ENCODE measurements at regions not wholly inside any gene's neighbourhood (a gene's known extent, or its start where the extent isn't known, plus 50 kb on each side); places are given as distances from the start of the nearest gene placed in this dataset.

DNA sequence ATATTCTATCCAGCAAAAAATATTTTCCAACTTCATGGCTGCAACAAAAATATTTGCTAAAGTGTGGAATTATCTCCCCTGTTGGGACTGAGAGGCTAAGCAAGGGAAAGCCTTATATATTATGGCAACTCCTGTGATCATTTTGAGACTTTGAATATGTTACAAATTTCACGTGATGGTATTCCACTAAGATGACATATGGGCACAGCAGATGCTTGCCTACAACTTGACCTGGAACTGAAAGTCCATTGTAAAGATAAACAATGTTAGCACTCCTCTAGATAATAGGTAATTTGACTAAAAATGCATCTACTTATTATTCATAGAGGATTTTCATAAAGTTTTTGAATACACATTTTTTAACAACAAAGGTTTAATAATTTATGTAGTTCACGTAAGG, 1141.5 kb upstream of the CDH6 start:
- H2BK120ac ChIP-seq (ENCODE audit: low read depth, low read length) = no peak overlapping the region
- H3K9me3 ChIP-seq (ENCODE audit: control insufficient read depth, low read length) = peaks cover 5% of the 10 kb centered on the region
- H2BK5ac ChIP-seq (ENCODE audit: low read depth, low read length, poor library complexity, severe bottlenecking) = no peak overlapping the region
- H4K8ac ChIP-seq (ENCODE audit: low read length) = no peak overlapping the region
- no peak for DNase-seq
- no peak overlapping the region for H2AFZ ChIP-seq (ENCODE audit: low read depth, low read length)
- no peak overlapping the region for H2AK5ac ChIP-seq (ENCODE audit: low read length, severe bottlenecking)
- H3K9ac ChIP-seq (ENCODE audit: low read length) = no peak overlapping the region
- H3K14ac ChIP-seq (ENCODE audit: low read length in 2 of 2) = no peak overlapping the region
- H3K27ac ChIP-seq (ENCODE audit: low read length, poor library complexity, severe bottlenecking) = no peak overlapping the region
- H3K79me1 ChIP-seq (replicated peaks; ENCODE audit: low read length, poor library complexity, severe bottlenecking) = no peaks in the 10 kb centered on the region
- no peak overlapping the region for H2BK15ac ChIP-seq (ENCODE audit: low read depth, poor library complexity, severe bottlenecking)
- H4K91ac ChIP-seq (ENCODE audit: low read length) = no peak overlapping the region
- no peak overlapping the region for H3K4me2 ChIP-seq (ENCODE audit: low read length, poor library complexity, severe bottlenecking)
- H3K27me3 ChIP-seq (ENCODE audit: control insufficient read depth in 1 of 2, insufficient read depth in 1 of 2, low read length in 2 of 2) = no peaks in the 10 kb centered on the region
- H2BK12ac ChIP-seq (ENCODE audit: low read length in 2 of 2) = no peak overlapping the region
- H3K4me1 ChIP-seq (ENCODE audit: control insufficient read depth, insufficient read depth, low read depth, low read length) = peaks cover 1% of the 10 kb centered on the region
- WGBS = no CpG with 5 or more reads among the region's 2 CpGs
- H3K4me3 ChIP-seq (ENCODE audit: insufficient read depth in 1 of 2, low read depth in 1 of 2, low read length in 2 of 2) = no peak overlapping the region
- no peak overlapping the region for H3K23ac ChIP-seq (ENCODE audit: low read length in 2 of 2)
- H3K36me3 ChIP-seq (ENCODE audit: control insufficient read depth in 1 of 2, insufficient read depth in 2 of 2, low read depth in 1 of 2, low read length in 2 of 2) = no peaks in the 10 kb centered on the region
- H3K4ac ChIP-seq (ENCODE audit: low read depth in 1 of 2, low read length in 2 of 2) = no peak overlapping the region
- no peak overlapping the region for H3K18ac ChIP-seq (ENCODE audit: low read depth in 1 of 2, low read length in 2 of 2)

DNA sequence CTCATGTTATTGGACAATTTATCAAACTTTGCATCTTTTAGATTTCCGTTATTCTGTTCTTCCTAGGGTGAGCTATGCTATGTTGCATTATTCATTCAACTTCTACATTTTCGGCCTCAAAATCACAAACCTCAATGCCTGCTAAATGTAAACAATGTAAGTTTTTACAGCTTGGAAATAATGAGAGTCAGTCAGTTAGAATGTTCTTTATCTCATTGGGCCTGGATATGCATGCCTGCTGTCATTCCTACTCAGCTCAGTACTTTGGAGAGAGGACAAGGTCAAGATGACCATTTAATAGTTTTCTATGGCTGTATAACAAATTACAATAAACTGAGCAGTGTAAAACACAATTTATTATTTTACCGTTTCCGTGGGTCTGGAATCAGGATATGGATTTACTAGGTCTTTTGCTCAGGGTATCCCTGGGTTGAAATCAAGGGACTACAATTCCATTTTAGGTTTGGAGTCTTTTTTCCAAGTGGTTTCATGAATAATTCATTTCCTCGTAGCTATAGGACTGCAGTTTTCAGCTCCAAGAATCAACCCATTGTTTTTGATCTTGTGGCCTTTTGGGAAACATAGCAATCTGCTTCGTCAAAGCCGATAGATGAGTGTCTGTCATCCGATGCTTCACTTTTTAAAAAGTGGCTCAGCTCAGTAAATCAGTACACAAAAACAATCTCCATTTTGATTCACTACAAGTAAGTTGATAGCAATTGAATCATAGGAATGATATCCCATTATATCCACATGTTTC, 1143.2 kb upstream of the CDH6 start:
- DNase-seq = peak; percentile 21
- Histone ChIP-seq H3K4me2 (ENCODE audit: low read length, poor library complexity, severe bottlenecking) (no peak overlapping the region), H3K23ac (ENCODE audit: low read length in 2 of 2) (no peak overlapping the region), H3K4ac (ENCODE audit: low read depth in 1 of 2, low read length in 2 of 2) (no peak overlapping the region), H3K79me1 (replicated peaks; ENCODE audit: low read length, poor library complexity, severe bottlenecking) (no peaks in the 10 kb centered on the region), H4K91ac (ENCODE audit: low read length) (no peak overlapping the region), H3K9ac (ENCODE audit: low read length) (no peak overlapping the region), H3K4me1 (ENCODE audit: control insufficient read depth, insufficient read depth, low read depth, low read length) (peaks cover 1% of the 10 kb centered on the region), H3K27me3 (ENCODE audit: control insufficient read depth in 1 of 2, insufficient read depth in 1 of 2, low read length in 2 of 2) (no peaks in the 10 kb centered on the region), H3K18ac (ENCODE audit: low read depth in 1 of 2, low read length in 2 of 2) (no peak overlapping the region), H2BK15ac (ENCODE audit: low read depth, poor library complexity, severe bottlenecking) (no peak overlapping the region), H3K36me3 (ENCODE audit: control insufficient read depth in 1 of 2, insufficient read depth in 2 of 2, low read depth in 1 of 2, low read length in 2 of 2) (no peaks in the 10 kb centered on the region), H2AK5ac (ENCODE audit: low read length, severe bottlenecking) (no peak overlapping the region), H2BK12ac (ENCODE audit: low read length in 2 of 2) (no peak overlapping the region), H3K9me3 (ENCODE audit: control insufficient read depth, low read length) (peaks cover 2% of the 10 kb centered on the region), H3K27ac (ENCODE audit: low read length, poor library complexity, severe bottlenecking) (no peak overlapping the region), H2BK5ac (ENCODE audit: low read depth, low read length, poor library complexity, severe bottlenecking) (no peak overlapping the region), H3K4me3 (ENCODE audit: insufficient read depth in 1 of 2, low read depth in 1 of 2, low read length in 2 of 2) (no peak overlapping the region), H2BK120ac (ENCODE audit: low read depth, low read length) (no peak overlapping the region), H4K8ac (ENCODE audit: low read length) (no peak overlapping the region), H2AFZ (ENCODE audit: low read depth, low read length) (no peak overlapping the region), H3K14ac (ENCODE audit: low read length in 2 of 2) (no peak overlapping the region)
- 78% methylated on average over 6 of the region's 8 CpGs for WGBS

DNA sequence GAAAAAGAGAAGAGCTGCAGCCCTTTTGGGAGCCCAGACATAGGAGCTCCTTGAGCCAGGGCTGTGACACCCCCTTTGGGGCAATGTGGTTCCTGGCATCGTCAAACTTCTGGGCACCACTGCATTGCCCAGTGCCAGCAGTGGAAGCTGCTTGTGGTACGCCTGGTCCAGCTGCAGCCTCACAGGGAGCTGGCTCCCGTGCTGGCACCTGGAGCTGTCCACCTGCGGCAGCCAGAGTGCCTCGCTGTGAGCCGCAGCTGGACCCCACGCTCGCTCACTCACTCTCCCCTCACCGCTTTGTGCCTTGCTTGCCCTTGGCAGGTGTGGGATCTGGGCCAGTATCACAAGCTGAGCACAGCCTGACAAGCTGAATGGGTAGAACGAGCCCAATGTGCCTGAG, 1150.8 kb upstream of the CDH6 start:
- no peak overlapping the region for H2BK120ac ChIP-seq (ENCODE audit: low read depth, low read length)
- H3K18ac ChIP-seq (ENCODE audit: low read depth in 1 of 2, low read length in 2 of 2) = no peak overlapping the region
- no peak overlapping the region for H3K9ac ChIP-seq (ENCODE audit: low read length)
- no peak for DNase-seq
- no peaks in the 10 kb centered on the region for H3K9me3 ChIP-seq (ENCODE audit: control insufficient read depth, low read length)
- H4K8ac ChIP-seq (ENCODE audit: low read length) = no peak overlapping the region
- no peak overlapping the region for H2AK5ac ChIP-seq (ENCODE audit: low read length, severe bottlenecking)
- no peak overlapping the region for H4K91ac ChIP-seq (ENCODE audit: low read length)
- WGBS = 85% methylated on average over 10 of the region's 10 CpGs
- H3K23ac ChIP-seq (ENCODE audit: low read length in 2 of 2) = no peak overlapping the region
- peaks cover 12% of the 10 kb centered on the region for H3K4me1 ChIP-seq (ENCODE audit: control insufficient read depth, insufficient read depth, low read depth, low read length)
- no peak overlapping the region for H3K4me2 ChIP-seq (ENCODE audit: low read length, poor library complexity, severe bottlenecking)
- H3K27me3 ChIP-seq (ENCODE audit: control insufficient read depth in 1 of 2, insufficient read depth in 1 of 2, low read length in 2 of 2) = no peaks in the 10 kb centered on the region
- H2BK12ac ChIP-seq (ENCODE audit: low read length in 2 of 2) = no peak overlapping the region
- H2BK5ac ChIP-seq (ENCODE audit: low read depth, low read length, poor library complexity, severe bottlenecking) = no peak overlapping the region
- H3K27ac ChIP-seq (ENCODE audit: low read length, poor library complexity, severe bottlenecking) = no peak overlapping the region
- no peak overlapping the region for H3K14ac ChIP-seq (ENCODE audit: low read length in 2 of 2)
- H3K79me1 ChIP-seq (replicated peaks; ENCODE audit: low read length, poor library complexity, severe bottlenecking) = no peaks in the 10 kb centered on the region
- no peaks in the 10 kb centered on the region for H3K36me3 ChIP-seq (ENCODE audit: control insufficient read depth in 1 of 2, insufficient read depth in 2 of 2, low read depth in 1 of 2, low read length in 2 of 2)
- no peak overlapping the region for H3K4me3 ChIP-seq (ENCODE audit: insufficient read depth in 1 of 2, low read depth in 1 of 2, low read length in 2 of 2)
- H3K4ac ChIP-seq (ENCODE audit: low read depth in 1 of 2, low read length in 2 of 2) = no peak overlapping the region
- H2AFZ ChIP-seq (ENCODE audit: low read depth, low read length) = no peak overlapping the region
- no peak overlapping the region for H2BK15ac ChIP-seq (ENCODE audit: low read depth, poor library complexity, severe bottlenecking)

DNA sequence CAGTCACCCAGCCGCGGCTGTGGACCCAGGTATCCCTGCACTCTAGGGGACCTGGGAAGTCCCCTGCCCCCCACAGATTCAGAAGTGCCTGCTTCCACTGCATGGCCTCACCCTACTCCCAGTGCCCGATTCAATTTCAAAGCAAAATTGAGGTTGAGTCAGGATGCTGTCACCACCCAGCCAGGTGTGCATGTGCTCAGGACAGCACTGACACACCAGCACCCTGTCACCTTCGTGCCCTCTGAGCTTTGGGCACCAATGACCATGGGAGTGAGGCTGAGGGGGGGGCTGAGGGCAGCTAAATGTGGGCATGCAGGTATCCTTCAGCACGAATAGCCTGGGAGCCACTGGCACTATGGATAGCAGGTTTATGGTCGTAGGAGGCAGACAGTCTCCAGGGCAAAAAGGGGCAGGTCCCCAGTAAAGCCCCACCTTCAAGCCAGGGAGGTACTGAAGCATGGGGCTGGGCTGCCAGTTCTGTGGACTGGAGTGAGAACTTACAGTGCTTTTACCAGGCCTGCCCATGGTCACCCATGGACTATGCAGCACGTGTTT, 1151.6 kb upstream of the CDH6 start:
- H3K4me2 ChIP-seq (ENCODE audit: low read length, poor library complexity, severe bottlenecking) = no peak overlapping the region
- H2AK5ac ChIP-seq (ENCODE audit: low read length, severe bottlenecking) = peak overlapping the region; percentile 10
- H3K23ac ChIP-seq (ENCODE audit: low read length in 2 of 2) = no peak overlapping the region
- H3K27me3 ChIP-seq (ENCODE audit: control insufficient read depth in 1 of 2, insufficient read depth in 1 of 2, low read length in 2 of 2) = no peaks in the 10 kb centered on the region
- no peak overlapping the region for H3K27ac ChIP-seq (ENCODE audit: low read length, poor library complexity, severe bottlenecking)
- 77% methylated on average over 7 of the region's 7 CpGs for WGBS
- H3K18ac ChIP-seq (ENCODE audit: low read depth in 1 of 2, low read length in 2 of 2) = no peak overlapping the region
- H3K9me3 ChIP-seq (ENCODE audit: control insufficient read depth, low read length) = no peaks in the 10 kb centered on the region
- H2BK5ac ChIP-seq (ENCODE audit: low read depth, low read length, poor library complexity, severe bottlenecking) = no peak overlapping the region
- no peak overlapping the region for H4K8ac ChIP-seq (ENCODE audit: low read length)
- H2BK12ac ChIP-seq (ENCODE audit: low read length in 2 of 2) = no peak overlapping the region
- peaks cover 12% of the 10 kb centered on the region for H3K4me1 ChIP-seq (ENCODE audit: control insufficient read depth, insufficient read depth, low read depth, low read length)
- H2BK15ac ChIP-seq (ENCODE audit: low read depth, poor library complexity, severe bottlenecking) = no peak overlapping the region
- H3K9ac ChIP-seq (ENCODE audit: low read length) = no peak overlapping the region
- no peaks in the 10 kb centered on the region for H3K79me1 ChIP-seq (replicated peaks; ENCODE audit: low read length, poor library complexity, severe bottlenecking)
- no peak overlapping the region for H2AFZ ChIP-seq (ENCODE audit: low read depth, low read length)
- H2BK120ac ChIP-seq (ENCODE audit: low read depth, low read length) = no peak overlapping the region
- no peaks in the 10 kb centered on the region for H3K36me3 ChIP-seq (ENCODE audit: control insufficient read depth in 1 of 2, insufficient read depth in 2 of 2, low read depth in 1 of 2, low read length in 2 of 2)
- no peak overlapping the region for H3K14ac ChIP-seq (ENCODE audit: low read length in 2 of 2)
- no peak overlapping the region for H3K4me3 ChIP-seq (ENCODE audit: insufficient read depth in 1 of 2, low read depth in 1 of 2, low read length in 2 of 2)
- no peak overlapping the region for H3K4ac ChIP-seq (ENCODE audit: low read depth in 1 of 2, low read length in 2 of 2)
- no peak for DNase-seq
- no peak overlapping the region for H4K91ac ChIP-seq (ENCODE audit: low read length)
